ENCODE measurements at regions not wholly inside any gene's neighbourhood (a gene's known extent, or its start where the extent isn't known, plus 50 kb on each side); places are given as distances from the start of the nearest gene placed in this dataset.

- TF ChIP-seq CTCF (IDR thresholded peaks at IDR 0.05), result no peak
- TF ChIP-seq POLR2AphosphoS5 (IDR thresholded peaks at IDR 0.05; ENCODE audit: low read depth, low read length), result no peak
- TF ChIP-seq REST (IDR thresholded peaks at IDR 0.05; ENCODE audit: insufficient read depth in 1 of 2, low read depth in 2 of 2, low read length in 1 of 2), result no peak
These were observed 420.1 kb upstream of the ACVR2A start for GRCh38 chr2:147424766-147425165.
